Cardiac muscle cell (in vitro differentiated cells and primary cell): ENCODE measurements at regions not wholly inside any gene's neighbourhood (a gene's known extent, or its start where the extent isn't known, plus 50 kb on each side); places are given as distances from the start of the nearest gene placed in this dataset.

Experiments used
- DNase-seq, 2 donors: peaks; one replicate each; pipeline versions ENCODE4 v3.0.0 to v3.0.0-alpha.2; 2010 to 2017; ENCODE audit warnings: low read depth in 1 of 2, low spot score in 1 of 2
- H3K27ac ChIP-seq: fragments of 200-600 bp; sonication (generic); 2 replicates; pipeline ENCODE4 v1.5.1; 2016
- H3K27me3 ChIP-seq: fragments of 200-600 bp; sonication (generic); 2 replicates; pipeline ENCODE4 v1.6.0; 2016; ENCODE audit warnings: control low read depth
- H3K36me3 ChIP-seq: fragments of 200-600 bp; sonication (generic); 2 replicates; pipeline ENCODE4 v1.5.1; 2016; ENCODE audit warnings: control low read depth
- H3K4me1 ChIP-seq: fragments of 200-600 bp; sonication (generic); 2 replicates; pipeline ENCODE4 v1.8.1; 2017; ENCODE audit warnings: low read depth, mild to moderate bottlenecking, mixed run types
- H3K4me3 ChIP-seq: fragments of 200-600 bp; sonication (generic); 2 replicates; pipeline ENCODE4 v1.5.1; 2016; ENCODE audit warnings: mild to moderate bottlenecking
- H3K9me3 ChIP-seq: fragments of 200-600 bp; sonication (generic); 2 replicates; pipeline ENCODE4 v1.5.1; 2017; ENCODE audit warnings: low read depth, mild to moderate bottlenecking, control low read depth
- CTCF ChIP-seq: IDR thresholded peaks from 2 replicates; pipeline ENCODE4 v1.5.1; 2012; ENCODE audit warnings: low read depth, mild to moderate bottlenecking, low read length

- DNase-seq, result no peak
- Histone ChIP-seq H3K27ac (no peak overlapping the region), H3K27me3 (no peaks in the 10 kb centered on the region), H3K4me1 (no peaks in the 10 kb centered on the region), H3K36me3 (no peaks in the 10 kb centered on the region), H3K9me3 (no peaks in the 10 kb centered on the region), H3K4me3 (no peak overlapping the region)
- no peak for TF ChIP-seq CTCF
Observed at GRCh38 chr17:70484050-70484449, 314.7 kb downstream of the KCNJ2 start.

- no peaks in the 10 kb centered on the region for H3K36me3 ChIP-seq
- no peak for DNase-seq
- no peaks in the 10 kb centered on the region for H3K9me3 ChIP-seq
- no peaks in the 10 kb centered on the region for H3K27me3 ChIP-seq
- TF ChIP-seq CTCF, result no peak
- H3K4me1 ChIP-seq, result no peaks in the 10 kb centered on the region
- no peak overlapping the region for H3K27ac ChIP-seq
- H3K4me3 ChIP-seq, result no peak overlapping the region
Observed at GRCh38 chr17:70484496-70484895, 315.2 kb downstream of the KCNJ2 start.

GRCh38 chr17:70492368-70492767 is 323.0 kb downstream of the KCNJ2 start:
- no peaks in the 10 kb centered on the region for H3K36me3 ChIP-seq
- no peak for TF ChIP-seq CTCF
- DNase-seq, result no peak

GRCh38 chr17:70493277-70493874 is 324.0 kb downstream of the KCNJ2 start:
- Histone ChIP-seq H3K36me3 (no peaks in the 10 kb centered on the region), H3K4me1 (no peaks in the 10 kb centered on the region)

More at GRCh38 chr17:70492368-70492767, 323.0 kb downstream of the KCNJ2 start:
- no peaks in the 10 kb centered on the region for H3K4me1 ChIP-seq
- H3K4me3 ChIP-seq, result no peak overlapping the region
- H3K27ac ChIP-seq, result no peak overlapping the region
- H3K9me3 ChIP-seq, result no peaks in the 10 kb centered on the region
- no peaks in the 10 kb centered on the region for H3K27me3 ChIP-seq

GRCh38 chr17:70498631-70499030 is 329.3 kb downstream of the KCNJ2 start:
- Histone ChIP-seq H3K9me3 (no peaks in the 10 kb centered on the region), H3K27me3 (no peaks in the 10 kb centered on the region), H3K27ac (no peak overlapping the region), H3K4me1 (no peaks in the 10 kb centered on the region), H3K4me3 (no peak overlapping the region), H3K36me3 (no peaks in the 10 kb centered on the region)
- no peak for TF ChIP-seq CTCF
- DNase-seq, result no peak

More at GRCh38 chr17:70493277-70493874, 324.0 kb downstream of the KCNJ2 start:
- no peak for TF ChIP-seq CTCF
- Histone ChIP-seq H3K27me3 (no peaks in the 10 kb centered on the region), H3K9me3 (no peaks in the 10 kb centered on the region), H3K27ac (no peak overlapping the region), H3K4me3 (no peak overlapping the region)
- DNase-seq, result peak in 1 of 2 donors; percentile 0
